Progenitor cell of endocrine pancreas (in vitro differentiated cells): ENCODE measurements at regions not wholly inside any gene's neighbourhood (a gene's known extent, or its start where the extent isn't known, plus 50 kb on each side); places are given as distances from the start of the nearest gene placed in this dataset.

ENCODE experiments used
- DNase-seq: peaks from one replicate; pipeline ENCODE4 v3.0.0; 2021; ENCODE audit warnings: low spot score; ENCODE audit not compliant: unreplicated experiment
- H3K27ac Mint-ChIP-seq: 2 replicates; pipeline ENCODE4 v1.8.0; 2021; ENCODE audit warnings: mild to moderate bottlenecking, moderate library complexity, mixed read lengths
- H3K27me3 Mint-ChIP-seq: 2 replicates; pipeline ENCODE4 v1.8.0; 2021; ENCODE audit warnings: mixed read lengths
- H3K36me3 Mint-ChIP-seq: 2 replicates; pipeline ENCODE4 v1.8.0; 2022; ENCODE audit warnings: mixed read lengths; ENCODE audit not compliant: insufficient read depth
- H3K4me1 Mint-ChIP-seq: 2 replicates; pipeline ENCODE4 v1.8.0; 2021; ENCODE audit warnings: low read depth, mixed read lengths
- H3K4me3 Mint-ChIP-seq: 2 replicates; pipeline ENCODE4 v1.8.0; 2021; ENCODE audit warnings: low read depth, mild to moderate bottlenecking, moderate library complexity, mixed read lengths
- H3K9me3 Mint-ChIP-seq: 2 replicates; pipeline ENCODE4 v1.8.0; 2021; ENCODE audit warnings: low read depth, mixed read lengths
- TF ChIP-seq, protein P1 (sequence below): fragments of 200-600 bp; sonication (generic); IDR thresholded peaks from one replicate; pipeline ENCODE4 v1.5.0; 2021; ENCODE audit warnings: antibody characterized with exemption, mild to moderate bottlenecking; ENCODE audit not compliant: unreplicated experiment

DNA sequence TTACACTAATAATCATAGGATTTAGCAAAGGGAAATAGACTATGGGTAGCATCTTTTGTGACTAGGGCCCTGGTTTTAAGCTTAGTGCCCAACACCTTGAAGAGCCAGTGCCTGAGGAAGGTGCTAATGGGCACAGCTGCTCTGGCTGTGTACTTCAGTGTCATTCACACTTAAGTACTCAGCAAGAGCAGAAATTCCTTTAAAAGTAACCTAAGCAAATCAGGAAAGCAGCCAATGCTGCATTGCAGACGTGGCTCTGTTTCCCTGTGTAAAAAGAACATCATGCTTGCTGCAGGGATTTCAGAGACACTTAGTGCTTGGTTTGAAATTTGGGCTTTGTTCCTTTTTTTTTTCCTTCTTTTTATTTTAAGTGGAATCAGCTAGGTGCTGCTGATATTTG is 505.4 kb downstream of the SUCLG1 start:
- TF ChIP-seq, protein P1, sequence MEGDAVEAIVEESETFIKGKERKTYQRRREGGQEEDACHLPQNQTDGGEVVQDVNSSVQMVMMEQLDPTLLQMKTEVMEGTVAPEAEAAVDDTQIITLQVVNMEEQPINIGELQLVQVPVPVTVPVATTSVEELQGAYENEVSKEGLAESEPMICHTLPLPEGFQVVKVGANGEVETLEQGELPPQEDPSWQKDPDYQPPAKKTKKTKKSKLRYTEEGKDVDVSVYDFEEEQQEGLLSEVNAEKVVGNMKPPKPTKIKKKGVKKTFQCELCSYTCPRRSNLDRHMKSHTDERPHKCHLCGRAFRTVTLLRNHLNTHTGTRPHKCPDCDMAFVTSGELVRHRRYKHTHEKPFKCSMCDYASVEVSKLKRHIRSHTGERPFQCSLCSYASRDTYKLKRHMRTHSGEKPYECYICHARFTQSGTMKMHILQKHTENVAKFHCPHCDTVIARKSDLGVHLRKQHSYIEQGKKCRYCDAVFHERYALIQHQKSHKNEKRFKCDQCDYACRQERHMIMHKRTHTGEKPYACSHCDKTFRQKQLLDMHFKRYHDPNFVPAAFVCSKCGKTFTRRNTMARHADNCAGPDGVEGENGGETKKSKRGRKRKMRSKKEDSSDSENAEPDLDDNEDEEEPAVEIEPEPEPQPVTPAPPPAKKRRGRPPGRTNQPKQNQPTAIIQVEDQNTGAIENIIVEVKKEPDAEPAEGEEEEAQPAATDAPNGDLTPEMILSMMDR, result no peak
- Mint-ChIP-seq H3K36me3 (no peaks in the 10 kb centered on the region), H3K27me3 (no peaks in the 10 kb centered on the region), H3K27ac (no peak overlapping the region), H3K4me3 (no peak overlapping the region), H3K9me3 (no peaks in the 10 kb centered on the region), H3K4me1 (peaks cover 11% of the 10 kb centered on the region)
- no peak for DNase-seq

DNA sequence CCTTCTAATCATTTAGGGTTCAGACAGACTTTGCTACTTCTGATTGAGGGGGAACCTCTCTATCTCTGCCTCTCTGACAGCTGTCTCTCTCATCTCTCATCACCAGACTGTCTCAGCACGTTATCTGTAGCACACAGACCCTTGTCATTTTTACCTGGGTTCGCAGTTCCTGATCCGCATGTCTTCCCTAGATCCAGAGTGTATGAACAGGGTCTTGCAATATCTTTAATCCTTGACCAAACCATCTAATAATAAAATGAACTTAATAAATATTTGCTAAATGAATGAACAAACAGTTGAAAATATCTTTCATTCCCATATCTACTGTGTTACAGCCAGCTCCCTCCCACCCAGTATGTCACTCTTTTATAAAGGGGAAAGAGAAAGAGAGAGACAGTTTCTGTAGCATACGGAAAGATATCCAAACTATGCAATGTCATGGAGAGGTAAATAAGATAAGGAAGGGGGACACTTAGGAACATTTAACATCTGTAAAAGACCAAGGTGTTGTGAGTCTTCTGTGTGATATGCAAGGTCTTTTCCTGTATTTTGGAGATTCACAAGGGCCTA is 507.6 kb downstream of the SUCLG1 start:
- H3K4me1 Mint-ChIP-seq, result peaks cover 11% of the 10 kb centered on the region
- H3K4me3 Mint-ChIP-seq, result no peak overlapping the region
- H3K9me3 Mint-ChIP-seq, result no peaks in the 10 kb centered on the region
- H3K27me3 Mint-ChIP-seq, result no peaks in the 10 kb centered on the region
- H3K36me3 Mint-ChIP-seq, result no peaks in the 10 kb centered on the region
- no peak overlapping the region for H3K27ac Mint-ChIP-seq
- TF ChIP-seq, protein P1, result no peak
- no peak for DNase-seq

DNA sequence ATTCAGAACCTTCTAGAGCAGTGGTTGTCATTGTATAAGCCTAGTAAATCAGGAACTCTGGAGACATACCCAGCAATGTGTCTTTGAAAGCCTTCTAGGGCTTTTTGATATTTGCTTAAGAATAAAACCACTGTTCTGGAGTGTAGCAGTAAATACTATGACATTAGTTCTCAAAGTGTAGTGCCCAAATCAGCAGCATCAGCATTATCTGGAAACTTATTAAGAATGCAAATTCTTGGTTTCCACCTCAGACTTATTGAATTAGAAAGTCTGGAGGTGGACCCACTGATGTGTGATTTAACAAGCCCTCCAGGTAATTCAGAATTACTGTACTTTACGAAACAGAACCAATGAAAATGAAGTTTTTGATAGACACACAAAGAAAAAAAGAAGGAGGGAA is 509.7 kb downstream of the SUCLG1 start:
- TF ChIP-seq, protein P1, result no peak
- Mint-ChIP-seq H3K36me3 (no peaks in the 10 kb centered on the region), H3K4me3 (no peak overlapping the region), H3K4me1 (peaks cover 11% of the 10 kb centered on the region), H3K27ac (no peak overlapping the region), H3K9me3 (no peaks in the 10 kb centered on the region), H3K27me3 (no peaks in the 10 kb centered on the region)
- no peak for DNase-seq

DNA sequence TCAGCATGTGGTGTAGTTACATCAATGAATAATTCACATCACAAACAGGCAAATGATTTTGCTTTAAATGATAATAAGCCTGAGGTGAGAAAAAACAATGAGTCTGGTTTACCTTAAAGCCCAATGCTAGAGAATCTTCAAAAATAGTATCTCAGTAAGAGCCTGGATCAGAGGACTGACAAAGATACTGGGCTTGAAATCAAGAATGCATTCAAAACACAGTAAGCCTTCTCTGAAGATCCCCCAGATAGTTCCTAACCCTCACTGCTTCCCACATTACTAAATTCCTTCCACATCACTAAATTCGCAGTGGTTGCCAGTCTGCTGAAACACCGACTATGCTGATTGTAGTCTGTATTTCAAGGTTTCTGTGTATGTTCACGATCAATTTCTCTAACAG is 514.9 kb downstream of the SUCLG1 start:
- H3K36me3 Mint-ChIP-seq, result no peaks in the 10 kb centered on the region
- no peak overlapping the region for H3K27ac Mint-ChIP-seq
- H3K4me3 Mint-ChIP-seq, result no peak overlapping the region
- TF ChIP-seq, protein P1, result no peak
- DNase-seq, result no peak
- H3K9me3 Mint-ChIP-seq, result no peaks in the 10 kb centered on the region
- H3K4me1 Mint-ChIP-seq, result peaks cover 1% of the 10 kb centered on the region
- H3K27me3 Mint-ChIP-seq, result no peaks in the 10 kb centered on the region

DNA sequence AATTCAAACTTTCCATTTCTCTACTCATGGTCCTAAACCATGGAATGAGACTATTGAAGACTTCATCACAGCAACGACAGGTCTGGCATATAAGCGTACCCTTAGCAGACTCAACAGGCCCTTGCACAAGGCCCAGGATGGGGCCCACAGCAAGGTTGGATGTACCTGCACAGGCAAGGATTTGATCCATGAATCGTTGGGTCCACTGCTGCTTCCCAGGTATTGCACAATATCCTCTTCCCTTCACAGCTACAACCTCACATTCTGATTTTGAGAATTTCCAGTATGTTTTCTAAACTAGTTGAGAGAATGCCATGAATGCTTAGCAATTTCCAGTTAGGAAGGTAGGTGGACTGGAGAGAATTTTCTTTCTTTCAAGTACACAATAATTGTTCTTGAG is 515.8 kb downstream of the SUCLG1 start:
- H3K36me3 Mint-ChIP-seq, result no peaks in the 10 kb centered on the region
- no peaks in the 10 kb centered on the region for H3K27me3 Mint-ChIP-seq
- TF ChIP-seq, protein P1, result no peak
- peaks cover 1% of the 10 kb centered on the region for H3K4me1 Mint-ChIP-seq
- H3K27ac Mint-ChIP-seq, result no peak overlapping the region
- H3K4me3 Mint-ChIP-seq, result no peak overlapping the region
- no peak for DNase-seq
- no peaks in the 10 kb centered on the region for H3K9me3 Mint-ChIP-seq
